HG03103 (cell line): ENCODE measurements at regions not wholly inside any gene's neighbourhood (a gene's known extent, or its start where the extent isn't known, plus 50 kb on each side); places are given as distances from the start of the nearest gene placed in this dataset.

Experiments used
- ATAC-seq: cut with Tn5 transposase; IDR thresholded peaks from one replicate; pipeline ENCODE4 v1.9.1; 2021; ENCODE audit warnings: low read depth; ENCODE audit not compliant: unreplicated experiment

- no peak for ATAC-seq
Observed at GRCh38 chr3:124391774-124392173, 338.5 kb upstream of the UMPS start.

GRCh38 chr3:124393340-124393739 is 336.9 kb upstream of the UMPS start:
- ATAC-seq: no peak

GRCh38 chr3:124395162-124395561 is 335.1 kb upstream of the UMPS start:
- no peak for ATAC-seq

GRCh38 chr3:124395584-124396338 is 334.5 kb upstream of the UMPS start:
- ATAC-seq: no peak

- ATAC-seq: no peak
Observed at GRCh38 chr3:124396339-124396950, 333.8 kb upstream of the UMPS start.

- ATAC-seq: no peak
Observed at GRCh38 chr3:124397088-124397487, 333.2 kb upstream of the UMPS start.

- ATAC-seq: no peak
Observed at GRCh38 chr3:124398594-124398993, 331.7 kb upstream of the UMPS start.

- ATAC-seq: no peak
Observed at GRCh38 chr3:124401843-124402242, 328.4 kb upstream of the UMPS start.

- no peak for ATAC-seq
Observed at GRCh38 chr3:124402791-124403190, 327.5 kb upstream of the UMPS start.

- ATAC-seq: no peak
Observed at GRCh38 chr3:124404621-124405020, 325.6 kb upstream of the UMPS start.

- no peak for ATAC-seq
Observed at GRCh38 chr3:124407260-124407659, 323.0 kb upstream of the UMPS start.

GRCh38 chr3:124409650-124410275 is 320.5 kb upstream of the UMPS start:
- ATAC-seq: no peak

- ATAC-seq: no peak
Observed at GRCh38 chr3:124410471-124410870, 319.8 kb upstream of the UMPS start.

GRCh38 chr3:124411728-124412127 is 318.5 kb upstream of the UMPS start:
- no peak for ATAC-seq

- no peak for ATAC-seq
Observed at GRCh38 chr3:124412644-124413043, 317.6 kb upstream of the UMPS start.

- ATAC-seq: no peak
Observed at GRCh38 chr3:124413393-124413792, 316.9 kb upstream of the UMPS start.

GRCh38 chr3:124413989-124414598 is 316.2 kb upstream of the UMPS start:
- no peak for ATAC-seq

GRCh38 chr3:124415446-124415960 is 314.7 kb upstream of the UMPS start:
- no peak for ATAC-seq

GRCh38 chr3:124419303-124419702 is 310.9 kb upstream of the UMPS start:
- ATAC-seq: no peak

- no peak for ATAC-seq
Observed at GRCh38 chr3:124420392-124420791, 309.9 kb upstream of the UMPS start.

GRCh38 chr3:124422805-124423204 is 307.4 kb upstream of the UMPS start:
- ATAC-seq: no peak
